Lower lobe of right lung (tissue), 2 donors: ENCODE measurements at regions not wholly inside any gene's neighbourhood (a gene's known extent, or its start where the extent isn't known, plus 50 kb on each side); places are given as distances from the start of the nearest gene placed in this dataset.

Experiments used
- ATAC-seq, 2 donors: fragments of 200-7000 bp; cut with Tn5 transposase; one replicate each; pipeline ENCODE4 v1.9.1; 2020 to 2022; ENCODE audit warnings: mild to moderate bottlenecking in 2 of 2, moderate library complexity in 2 of 2
- DNase-seq: peaks from one replicate; pipeline ENCODE4 v3.0.0-alpha.2; 2020
- H3K27ac ChIP-seq: fragments of 200-600 bp; one replicate; pipeline ENCODE4 v1.8.0; 2022
- H3K27me3 ChIP-seq: fragments of 200-600 bp; one replicate; pipeline ENCODE4 v1.8.0; 2022; ENCODE audit warnings: low read depth
- H3K36me3 ChIP-seq: fragments of 200-600 bp; one replicate; pipeline ENCODE4 v1.8.0; 2022; ENCODE audit warnings: mild to moderate bottlenecking
- H3K4me1 ChIP-seq: fragments of 200-600 bp; one replicate; pipeline ENCODE4 v1.8.0; 2022
- H3K4me3 ChIP-seq: fragments of 200-600 bp; one replicate; pipeline ENCODE4 v1.8.0; 2022; ENCODE audit warnings: mild to moderate bottlenecking
- H3K9me3 ChIP-seq: fragments of 200-600 bp; one replicate; pipeline ENCODE4 v1.8.0; 2022
- intact Hi-C: fragments of 100-400 bp; cut with DNase I; formaldehyde crosslinking; loops from one replicate; pipeline ENCODE4 v1.11.0; 2022
- TF ChIP-seq, protein P1 (sequence below): fragments of 200-600 bp; IDR thresholded peaks from one replicate; pipeline ENCODE4 v1.8.0; 2022; ENCODE audit warnings: antibody characterized with exemption, mild to moderate bottlenecking
- donor health status: DM: no; HTN: yes; CAD: no; lungs with severe emphysema.

DNA sequence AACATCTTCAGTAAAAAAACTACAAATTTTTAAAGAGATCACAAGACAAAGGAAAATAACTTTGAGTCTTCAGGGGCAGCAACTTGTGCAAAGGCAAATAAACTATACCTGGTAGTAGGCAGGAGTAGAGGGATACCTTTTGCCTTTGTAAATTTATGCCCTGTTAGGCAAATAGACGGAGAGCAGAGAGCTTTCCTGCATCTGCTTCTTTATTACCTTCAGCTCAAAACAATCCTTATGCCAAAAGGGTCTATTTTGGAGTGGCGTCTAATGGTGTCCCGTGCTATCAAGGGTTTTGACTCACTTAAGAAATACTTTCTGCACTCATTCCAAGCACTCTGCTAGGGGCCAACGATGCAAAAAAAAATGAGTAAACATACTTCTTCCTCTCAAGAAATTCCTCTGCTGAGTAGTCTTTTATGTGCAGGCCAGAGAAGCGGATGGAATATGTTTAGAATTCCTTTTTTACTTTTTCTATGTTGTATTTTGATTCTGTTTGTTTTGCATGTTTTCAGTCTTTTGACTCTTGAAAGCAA is 131.9 kb downstream of the ANXA5 start:
- H3K27me3 ChIP-seq: no peaks in the 10 kb centered on the region
- intact Hi-C loops: no loop called here
- TF ChIP-seq, protein P1, sequence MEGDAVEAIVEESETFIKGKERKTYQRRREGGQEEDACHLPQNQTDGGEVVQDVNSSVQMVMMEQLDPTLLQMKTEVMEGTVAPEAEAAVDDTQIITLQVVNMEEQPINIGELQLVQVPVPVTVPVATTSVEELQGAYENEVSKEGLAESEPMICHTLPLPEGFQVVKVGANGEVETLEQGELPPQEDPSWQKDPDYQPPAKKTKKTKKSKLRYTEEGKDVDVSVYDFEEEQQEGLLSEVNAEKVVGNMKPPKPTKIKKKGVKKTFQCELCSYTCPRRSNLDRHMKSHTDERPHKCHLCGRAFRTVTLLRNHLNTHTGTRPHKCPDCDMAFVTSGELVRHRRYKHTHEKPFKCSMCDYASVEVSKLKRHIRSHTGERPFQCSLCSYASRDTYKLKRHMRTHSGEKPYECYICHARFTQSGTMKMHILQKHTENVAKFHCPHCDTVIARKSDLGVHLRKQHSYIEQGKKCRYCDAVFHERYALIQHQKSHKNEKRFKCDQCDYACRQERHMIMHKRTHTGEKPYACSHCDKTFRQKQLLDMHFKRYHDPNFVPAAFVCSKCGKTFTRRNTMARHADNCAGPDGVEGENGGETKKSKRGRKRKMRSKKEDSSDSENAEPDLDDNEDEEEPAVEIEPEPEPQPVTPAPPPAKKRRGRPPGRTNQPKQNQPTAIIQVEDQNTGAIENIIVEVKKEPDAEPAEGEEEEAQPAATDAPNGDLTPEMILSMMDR: no peak
- ATAC-seq: peak; percentile 90 to 94
- no peaks in the 10 kb centered on the region for H3K36me3 ChIP-seq
- no peak for DNase-seq
- H3K9me3 ChIP-seq: no peaks in the 10 kb centered on the region
- no peak overlapping the region for H3K4me3 ChIP-seq
- H3K27ac ChIP-seq: peak overlapping the region; percentile 25
- peaks cover 8% of the 10 kb centered on the region for H3K4me1 ChIP-seq

DNA sequence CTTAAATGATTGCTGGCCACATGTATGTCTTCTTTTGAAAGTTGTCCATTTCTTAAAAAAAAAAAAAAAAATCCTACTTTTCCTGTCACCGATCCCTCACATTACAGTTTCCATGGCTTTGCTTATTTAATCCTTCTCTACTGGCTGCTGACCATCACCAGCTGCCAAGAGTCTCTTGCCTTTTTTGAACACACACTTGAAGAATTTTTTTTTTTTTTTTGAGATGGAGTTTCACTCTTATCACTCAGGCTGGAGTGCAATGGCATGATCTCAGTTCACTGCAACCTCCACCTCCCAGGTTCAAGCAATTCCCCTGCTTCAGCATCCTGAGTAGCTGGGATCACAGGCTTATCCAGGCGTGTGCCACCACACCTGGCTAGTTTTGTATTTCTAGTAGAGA is 134.0 kb downstream of the ANXA5 start:
- TF ChIP-seq, protein P1: no peak
- intact Hi-C loops: no loop called here

GRCh38 chr4:121555315-121556107 is 141.3 kb downstream of the ANXA5 start:
- no peak for DNase-seq

More for the DNA sequence above, 134.0 kb downstream of the ANXA5 start:
- Histone ChIP-seq H3K27me3 (no peaks in the 10 kb centered on the region), H3K4me3 (no peak overlapping the region), H3K9me3 (no peaks in the 10 kb centered on the region), H3K36me3 (no peaks in the 10 kb centered on the region), H3K27ac (no peak overlapping the region), H3K4me1 (peaks cover 8% of the 10 kb centered on the region)
- no peak for DNase-seq
- peak; percentile 65 to 82 for ATAC-seq

DNA sequence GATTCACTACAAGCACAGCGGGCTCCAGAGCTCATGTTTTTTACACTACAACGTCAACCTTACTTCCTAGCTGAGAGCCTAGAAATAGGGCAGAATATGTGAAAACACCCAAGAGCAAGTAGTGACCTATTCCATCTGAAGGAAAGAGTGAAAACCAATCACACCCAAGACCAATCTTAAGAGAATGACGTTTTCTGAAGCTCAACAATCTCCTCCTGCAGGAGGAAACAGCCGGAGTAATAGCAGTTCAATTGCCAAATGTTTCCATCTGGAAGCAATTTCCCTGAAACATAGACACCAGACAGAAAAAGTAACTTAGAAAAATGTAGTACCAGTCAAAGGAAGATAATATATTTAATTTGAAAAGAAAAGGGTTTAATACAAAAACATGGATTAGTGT is 142.4 kb downstream of the ANXA5 start:
- Histone ChIP-seq H3K27me3 (no peaks in the 10 kb centered on the region), H3K9me3 (no peaks in the 10 kb centered on the region), H3K36me3 (no peaks in the 10 kb centered on the region), H3K4me1 (peaks cover 9% of the 10 kb centered on the region), H3K27ac (no peak overlapping the region), H3K4me3 (no peak overlapping the region)
- no peak for ATAC-seq
- DNase-seq: no peak
- intact Hi-C loops: no loop called here
- TF ChIP-seq, protein P1: no peak

More at GRCh38 chr4:121555315-121556107, 141.3 kb downstream of the ANXA5 start:
- TF ChIP-seq, protein P1: no peak
- Histone ChIP-seq H3K27me3 (no peaks in the 10 kb centered on the region), H3K36me3 (no peaks in the 10 kb centered on the region), H3K27ac (peak overlapping the region; percentile 48), H3K4me3 (no peak overlapping the region), H3K9me3 (no peaks in the 10 kb centered on the region), H3K4me1 (peaks cover 9% of the 10 kb centered on the region)
- ATAC-seq: peak; percentile 66 to 83
- intact Hi-C loops: no loop called here

DNA sequence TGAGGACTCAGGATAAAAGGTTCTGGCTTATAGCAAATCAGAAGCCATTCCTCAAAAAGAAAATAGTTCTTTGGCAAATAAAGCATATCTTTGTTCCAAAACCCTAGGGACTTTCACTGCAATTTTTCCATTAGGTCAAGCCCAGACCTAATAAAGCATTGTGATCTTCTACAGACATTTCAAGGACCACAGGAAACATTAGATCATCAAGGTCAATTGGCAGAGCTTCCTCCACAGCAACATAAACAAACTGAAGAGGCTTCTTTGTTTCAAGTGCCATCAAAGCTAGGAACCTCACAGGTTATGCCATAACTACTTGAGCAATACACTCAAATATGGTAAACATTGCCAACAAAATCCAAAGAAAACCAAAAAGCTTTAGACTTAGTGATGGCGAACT is 144.9 kb downstream of the ANXA5 start:
- Histone ChIP-seq H3K36me3 (no peaks in the 10 kb centered on the region), H3K9me3 (no peaks in the 10 kb centered on the region), H3K27me3 (no peaks in the 10 kb centered on the region), H3K4me3 (no peak overlapping the region), H3K4me1 (peaks cover 9% of the 10 kb centered on the region), H3K27ac (peak overlapping the region; percentile 39)
- TF ChIP-seq, protein P1: no peak
- DNase-seq (no peak), ATAC-seq (peak; percentile 82 to 88)
- intact Hi-C loops: no loop called here
